ENCODE measurements at regions not wholly inside any gene's neighbourhood (a gene's known extent, or its start where the extent isn't known, plus 50 kb on each side); places are given as distances from the start of the nearest gene placed in this dataset.

DNA sequence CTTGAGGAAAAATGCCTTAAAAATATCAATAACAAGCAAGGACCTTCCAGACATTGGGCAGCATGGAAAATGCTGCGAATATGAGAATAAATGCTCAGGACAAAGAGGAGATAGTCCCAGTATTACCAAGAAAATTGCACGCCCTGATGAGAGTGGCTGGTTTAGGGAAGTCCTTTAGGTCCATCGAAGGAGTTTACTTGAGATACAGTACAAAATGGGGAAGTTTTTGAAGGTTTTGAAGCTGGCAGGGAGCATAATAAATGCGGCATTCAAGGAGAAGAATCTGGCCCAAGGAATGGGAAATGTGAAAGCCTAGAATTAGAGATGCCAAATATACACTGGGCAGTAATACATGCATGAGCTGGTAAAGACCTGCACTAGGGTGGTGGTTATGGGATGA lies 90.2 kb upstream of the SPATS2L start:
- DNase-seq, result no peak
- Histone ChIP-seq H3K27me3 (no peaks in the 10 kb centered on the region), H3K4me3 (no peak overlapping the region)

GRCh38 chr2:200217320-200217719 lies 89.2 kb upstream of the SPATS2L start:
- Histone ChIP-seq H3K4me1 (no peaks in the 10 kb centered on the region), H3K27me3 (no peaks in the 10 kb centered on the region), H3K9me3 (no peaks in the 10 kb centered on the region), H3K36me3 (no peaks in the 10 kb centered on the region), H3K4me3 (no peak overlapping the region), H3K27ac (no peak overlapping the region)
- intact Hi-C loops (cut with DNase I; ENCODE audit: low total_unique reads), result no loop called here
- no peak for TF ChIP-seq POLR2A (IDR thresholded peaks at IDR 0.05)
- TF ChIP-seq CTCF (IDR thresholded peaks at IDR 0.05), result no peak
- DNase-seq, result no peak

More for the DNA sequence above, 90.2 kb upstream of the SPATS2L start:
- no peaks in the 10 kb centered on the region for H3K9me3 ChIP-seq
- H3K36me3 ChIP-seq, result no peaks in the 10 kb centered on the region
- TF ChIP-seq POLR2A (IDR thresholded peaks at IDR 0.05), result no peak
- no peak for TF ChIP-seq CTCF (IDR thresholded peaks at IDR 0.05)
- intact Hi-C loops (cut with DNase I; ENCODE audit: low total_unique reads), result no loop called here
- no peaks in the 10 kb centered on the region for H3K4me1 ChIP-seq
- H3K27ac ChIP-seq, result no peak overlapping the region

DNA sequence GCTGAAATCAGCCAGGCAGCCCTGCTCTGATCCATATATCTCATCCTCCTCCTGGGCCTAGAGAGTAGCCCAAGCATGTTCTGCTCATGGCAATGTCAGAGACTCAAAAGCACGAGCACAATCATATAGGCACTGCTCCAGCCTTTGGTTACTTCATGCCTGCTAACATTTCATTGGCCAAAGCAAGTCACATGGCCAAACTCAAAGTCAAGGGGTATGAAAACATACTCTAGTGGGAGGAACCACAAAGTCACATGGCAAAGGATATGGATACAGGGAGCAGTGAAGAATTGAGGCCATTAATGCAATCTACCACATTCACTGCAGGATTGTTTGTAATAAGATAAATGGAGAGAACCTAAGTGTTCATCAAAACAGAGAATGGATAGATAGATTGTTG lies 87.8 kb upstream of the SPATS2L start:
- H3K4me3 ChIP-seq, result no peak overlapping the region
- H3K4me1 ChIP-seq, result no peaks in the 10 kb centered on the region
- DNase-seq, result no peak
- H3K9me3 ChIP-seq, result no peaks in the 10 kb centered on the region
- no peaks in the 10 kb centered on the region for H3K36me3 ChIP-seq
- intact Hi-C loops (cut with DNase I; ENCODE audit: low total_unique reads), result no loop called here
- H3K27me3 ChIP-seq, result no peaks in the 10 kb centered on the region
- no peak for TF ChIP-seq POLR2A (IDR thresholded peaks at IDR 0.05)
- H3K27ac ChIP-seq, result no peak overlapping the region

GRCh38 chr2:200219309-200220113 lies 87.0 kb upstream of the SPATS2L start:
- intact Hi-C loops (cut with DNase I; ENCODE audit: low total_unique reads), result no loop called here
- Histone ChIP-seq H3K9me3 (no peaks in the 10 kb centered on the region), H3K27ac (no peak overlapping the region), H3K4me3 (no peak overlapping the region), H3K36me3 (no peaks in the 10 kb centered on the region), H3K4me1 (no peaks in the 10 kb centered on the region), H3K27me3 (no peaks in the 10 kb centered on the region)
- DNase-seq, result no peak
- TF ChIP-seq POLR2A (IDR thresholded peaks at IDR 0.05) (no peak), CTCF (IDR thresholded peaks at IDR 0.05) (no peak)

DNA sequence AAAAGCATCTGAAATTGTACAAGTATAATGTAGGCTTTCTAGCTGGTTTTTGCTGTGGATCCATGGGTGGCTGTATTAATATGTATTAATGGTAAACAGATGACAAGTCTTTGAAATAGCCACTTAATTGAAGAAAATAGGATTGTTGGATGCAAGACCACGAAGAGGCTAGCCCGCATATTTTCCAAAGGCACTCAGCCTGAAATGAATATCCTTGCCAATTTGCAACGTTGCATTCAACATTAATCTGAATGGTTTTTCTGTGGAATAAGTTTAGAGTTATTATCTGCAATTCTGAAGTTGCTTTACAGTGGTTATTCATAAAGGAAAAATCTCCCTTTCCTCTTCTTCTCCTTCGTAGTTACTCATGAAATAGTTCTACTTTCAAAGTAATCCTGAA lies 86.2 kb upstream of the SPATS2L start:
- Histone ChIP-seq H3K27ac (no peak overlapping the region), H3K4me1 (no peaks in the 10 kb centered on the region), H3K4me3 (no peak overlapping the region), H3K27me3 (no peaks in the 10 kb centered on the region), H3K9me3 (no peaks in the 10 kb centered on the region), H3K36me3 (no peaks in the 10 kb centered on the region)
- DNase-seq, result no peak
- TF ChIP-seq POLR2A (IDR thresholded peaks at IDR 0.05) (no peak), CTCF (IDR thresholded peaks at IDR 0.05) (no peak)
- intact Hi-C loops (cut with DNase I; ENCODE audit: low total_unique reads), result no loop called here

All from uterus (tissue), 3 donors.